Suprapubic skin (tissue), 4 donors: ENCODE measurements at regions not wholly inside any gene's neighbourhood (a gene's known extent, or its start where the extent isn't known, plus 50 kb on each side); places are given as distances from the start of the nearest gene placed in this dataset.

Experiments
- DNase-seq, 2 donors: peaks; one replicate each; pipeline ENCODE4 v3.0.0-alpha.2; 2019; ENCODE audit warnings: low spot score in 2 of 2
- H3K27ac ChIP-seq: fragments of 200-600 bp; sonication (generic); one replicate; pipeline ENCODE4 v1.5.1; 2019
- H3K27me3 ChIP-seq: fragments of 200-600 bp; sonication (generic); one replicate; pipeline ENCODE4 v1.5.1; 2019
- H3K36me3 ChIP-seq: fragments of 200-600 bp; sonication (generic); one replicate; pipeline ENCODE4 v1.5.1; 2019
- H3K4me1 ChIP-seq: fragments of 200-600 bp; sonication (generic); one replicate; pipeline ENCODE4 v1.5.1; 2019
- H3K4me3 ChIP-seq: fragments of 200-600 bp; sonication (generic); one replicate; pipeline ENCODE4 v1.5.1; 2019; ENCODE audit warnings: mild to moderate bottlenecking
- H3K9me3 ChIP-seq: fragments of 200-600 bp; sonication (generic); one replicate; pipeline ENCODE4 v1.5.1; 2019
- EP300 ChIP-seq: sonication (generic); formaldehyde crosslinking; IDR thresholded peaks from one replicate; pipeline ENCODE4 v1.6.1; 2017; ENCODE audit warnings: antibody characterized with exemption
- POLR2A ChIP-seq, 2 donors: fragments of 450-650 bp; IDR thresholded peaks; one replicate each; pipeline ENCODE4 v1.6.1; 2017; ENCODE audit warnings: antibody characterized with exemption in 2 of 2, mild to moderate bottlenecking in 2 of 2, moderate library complexity in 2 of 2
- POLR2AphosphoS5 ChIP-seq, 3 donors: sonication (generic); formaldehyde crosslinking; IDR thresholded peaks; one replicate each; pipeline ENCODE4 v1.6.1; 2017; ENCODE audit warnings: antibody characterized with exemption in 3 of 3
- WGBS: methylation state at CpG from one replicate; pipeline ENCODE4 v1.1.5; 2018; 5-methylcytosine and 5-hydroxymethylcytosine counted together
- TF ChIP-seq, protein P1 (sequence below), 2 donors: fragments of 200-600 bp in 1 of 2; fragments of 450-650 bp in 1 of 2; sonication (generic) in 1 of 2; IDR thresholded peaks; one replicate each; pipeline ENCODE4 v1.5.1; 2016 to 2019; ENCODE audit warnings: antibody characterized with exemption in 2 of 2, mild to moderate bottlenecking in 1 of 2, moderate library complexity in 1 of 2

DNA sequence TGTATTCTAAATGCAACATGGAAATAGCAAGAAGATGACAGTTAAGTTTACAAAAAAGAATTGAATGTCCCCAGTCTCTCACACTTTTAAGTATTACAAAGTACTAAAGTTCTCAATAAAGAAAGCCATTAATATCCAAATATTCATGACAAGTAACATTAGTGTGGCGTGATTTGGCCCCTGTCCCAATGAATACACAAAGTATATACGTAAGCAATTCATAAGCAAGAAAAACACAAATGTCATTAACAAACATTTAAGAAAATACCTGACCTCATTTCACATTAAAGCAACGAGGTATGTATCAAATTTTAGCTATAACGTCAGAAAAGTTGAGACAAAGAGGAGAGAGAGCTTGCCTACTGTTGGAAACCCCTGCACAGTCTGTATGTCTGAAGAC lies 241.9 kb upstream of the IRS2 start:
- H3K9me3 ChIP-seq = no peaks in the 10 kb centered on the region
- no peak overlapping the region for H3K27ac ChIP-seq
- DNase-seq = no peak
- no peaks in the 10 kb centered on the region for H3K4me1 ChIP-seq
- H3K36me3 ChIP-seq = no peaks in the 10 kb centered on the region
- H3K27me3 ChIP-seq = no peaks in the 10 kb centered on the region
- whole genome bisulfite sequencing = 70% methylated on average over 4 of the region's 4 CpGs
- no peak for TF ChIP-seq POLR2A (IDR thresholded peaks at IDR 0.05)
- no peak for TF ChIP-seq EP300
- TF ChIP-seq POLR2AphosphoS5 (IDR thresholded peaks at IDR 0.05) = no peak
- TF ChIP-seq, protein P1, sequence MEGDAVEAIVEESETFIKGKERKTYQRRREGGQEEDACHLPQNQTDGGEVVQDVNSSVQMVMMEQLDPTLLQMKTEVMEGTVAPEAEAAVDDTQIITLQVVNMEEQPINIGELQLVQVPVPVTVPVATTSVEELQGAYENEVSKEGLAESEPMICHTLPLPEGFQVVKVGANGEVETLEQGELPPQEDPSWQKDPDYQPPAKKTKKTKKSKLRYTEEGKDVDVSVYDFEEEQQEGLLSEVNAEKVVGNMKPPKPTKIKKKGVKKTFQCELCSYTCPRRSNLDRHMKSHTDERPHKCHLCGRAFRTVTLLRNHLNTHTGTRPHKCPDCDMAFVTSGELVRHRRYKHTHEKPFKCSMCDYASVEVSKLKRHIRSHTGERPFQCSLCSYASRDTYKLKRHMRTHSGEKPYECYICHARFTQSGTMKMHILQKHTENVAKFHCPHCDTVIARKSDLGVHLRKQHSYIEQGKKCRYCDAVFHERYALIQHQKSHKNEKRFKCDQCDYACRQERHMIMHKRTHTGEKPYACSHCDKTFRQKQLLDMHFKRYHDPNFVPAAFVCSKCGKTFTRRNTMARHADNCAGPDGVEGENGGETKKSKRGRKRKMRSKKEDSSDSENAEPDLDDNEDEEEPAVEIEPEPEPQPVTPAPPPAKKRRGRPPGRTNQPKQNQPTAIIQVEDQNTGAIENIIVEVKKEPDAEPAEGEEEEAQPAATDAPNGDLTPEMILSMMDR (IDR thresholded peaks at IDR 0.05) = no peak
- no peak overlapping the region for H3K4me3 ChIP-seq

DNA sequence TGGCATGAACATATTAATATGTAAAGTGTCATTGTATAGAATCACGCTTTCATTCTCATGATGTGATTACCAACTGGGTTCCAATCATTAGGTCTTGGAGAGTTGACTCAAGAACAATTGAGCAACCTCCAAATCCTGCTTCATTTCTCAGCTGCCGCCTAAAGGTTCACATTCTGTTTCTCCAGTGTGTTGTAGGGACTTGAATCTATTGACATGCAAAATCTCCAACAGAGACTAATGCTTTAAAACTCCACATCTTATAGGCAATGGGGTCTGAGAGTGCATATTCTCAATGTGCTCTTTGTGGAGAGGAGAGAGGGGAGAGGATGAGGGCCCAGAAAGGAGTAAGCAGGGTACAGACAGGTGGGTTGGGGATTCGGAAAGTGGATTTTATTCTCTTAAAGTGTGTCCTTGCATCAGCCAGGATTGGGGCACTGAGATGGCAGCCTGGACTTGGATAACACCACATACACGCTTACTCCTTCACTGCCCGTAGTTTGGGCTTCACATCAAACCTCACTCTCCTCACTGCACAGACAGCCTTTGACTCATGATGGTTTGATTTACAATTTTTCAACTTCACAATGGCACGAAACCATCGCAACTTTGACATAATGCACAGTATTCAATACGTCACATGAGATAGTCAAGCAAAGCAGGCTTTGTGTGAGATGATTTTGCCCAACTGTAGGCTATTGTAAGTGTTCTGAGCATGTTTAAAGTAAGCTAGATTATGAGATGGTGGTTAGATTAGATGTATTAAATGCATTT lies 241.3 kb upstream of the IRS2 start:
- Histone ChIP-seq H3K27me3 (no peaks in the 10 kb centered on the region), H3K27ac (no peak overlapping the region), H3K4me3 (no peak overlapping the region), H3K4me1 (no peaks in the 10 kb centered on the region), H3K9me3 (no peaks in the 10 kb centered on the region), H3K36me3 (no peaks in the 10 kb centered on the region)
- TF ChIP-seq POLR2AphosphoS5 (IDR thresholded peaks at IDR 0.05) (no peak), EP300 (no peak), POLR2A (IDR thresholded peaks at IDR 0.05) (no peak)
- TF ChIP-seq, protein P1 (IDR thresholded peaks at IDR 0.05) = no peak
- DNase-seq = no peak
- 77% methylated on average over 8 of the region's 8 CpGs for WGBS

DNA sequence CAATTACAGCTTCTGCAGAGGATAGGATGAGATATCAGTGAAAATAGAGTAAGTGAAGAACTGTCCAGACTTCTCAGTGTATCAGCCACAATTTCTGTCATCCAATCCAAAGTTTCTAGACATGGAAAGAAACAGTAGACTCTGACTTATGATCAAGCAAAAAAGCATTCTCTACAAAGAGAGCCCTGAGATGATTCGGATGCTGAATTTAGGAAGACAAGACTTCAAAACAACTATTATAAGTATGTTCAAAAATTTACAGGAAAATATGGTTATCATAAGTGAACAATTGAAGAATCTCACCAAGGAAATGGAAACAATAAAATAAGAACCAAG lies 238.2 kb upstream of the IRS2 start:
- Histone ChIP-seq H3K4me3 (no peak overlapping the region), H3K27ac (no peak overlapping the region), H3K36me3 (no peaks in the 10 kb centered on the region), H3K9me3 (no peaks in the 10 kb centered on the region), H3K4me1 (no peaks in the 10 kb centered on the region), H3K27me3 (no peaks in the 10 kb centered on the region)
- 0% methylated on average over 1 of the region's 1 CpG for WGBS
- no peak for TF ChIP-seq POLR2AphosphoS5 (IDR thresholded peaks at IDR 0.05)
- TF ChIP-seq POLR2A (IDR thresholded peaks at IDR 0.05) = no peak
- TF ChIP-seq EP300 = no peak
- TF ChIP-seq, protein P1 (IDR thresholded peaks at IDR 0.05) = no peak
- DNase-seq = no peak

DNA sequence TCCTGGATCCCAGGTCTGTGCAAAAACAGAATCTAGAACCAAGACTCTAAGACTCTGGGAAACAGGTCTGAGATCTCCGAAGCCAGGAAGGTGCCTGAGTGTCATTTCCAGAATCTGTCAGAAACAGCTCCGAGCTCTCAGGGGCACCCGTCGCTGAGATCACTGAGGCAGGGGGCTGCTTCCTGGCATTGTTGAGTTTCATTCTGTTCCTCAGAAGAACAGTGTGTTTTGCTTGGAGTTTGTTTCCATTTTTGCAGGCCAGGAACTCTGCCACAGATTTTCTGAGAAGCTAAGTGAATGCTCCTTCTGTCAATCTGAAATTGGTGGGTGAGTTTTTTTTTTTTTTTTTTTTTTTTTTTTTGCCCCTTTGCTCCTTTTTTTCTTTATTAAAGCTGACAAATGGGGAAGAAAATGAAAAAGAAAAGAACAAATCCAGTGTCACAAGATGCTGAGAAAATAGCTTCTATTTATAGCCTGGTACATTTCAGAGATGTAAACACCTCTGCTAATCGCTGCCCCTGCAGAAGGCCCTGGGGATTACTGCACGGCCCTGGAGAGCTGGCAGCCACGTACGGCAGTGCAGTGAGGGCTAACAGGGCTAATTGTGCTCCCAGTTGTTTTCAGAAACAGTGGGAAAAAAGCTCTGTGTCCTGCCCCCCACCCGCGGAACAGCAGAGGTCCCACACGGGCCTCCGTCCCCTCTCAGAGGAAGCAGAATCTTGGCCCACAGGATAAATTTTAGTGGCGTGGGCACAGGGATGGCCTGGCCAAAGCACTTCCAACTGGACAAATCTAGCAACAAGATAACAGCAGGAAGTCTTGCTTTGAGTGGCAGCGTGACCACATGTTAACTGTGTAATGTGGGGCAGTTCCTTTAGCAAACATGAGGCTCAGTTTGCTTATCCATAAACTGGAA lies 237.6 kb upstream of the IRS2 start:
- Histone ChIP-seq H3K36me3 (no peaks in the 10 kb centered on the region), H3K9me3 (no peaks in the 10 kb centered on the region), H3K27me3 (no peaks in the 10 kb centered on the region), H3K4me1 (no peaks in the 10 kb centered on the region), H3K4me3 (no peak overlapping the region), H3K27ac (no peak overlapping the region)
- WGBS = 56% methylated on average over 14 of the region's 14 CpGs
- no peak for DNase-seq
- TF ChIP-seq POLR2AphosphoS5 (IDR thresholded peaks at IDR 0.05) = no peak
- TF ChIP-seq, protein P1 (IDR thresholded peaks at IDR 0.05) = no peak
- no peak for TF ChIP-seq POLR2A (IDR thresholded peaks at IDR 0.05)
- TF ChIP-seq EP300 = no peak

DNA sequence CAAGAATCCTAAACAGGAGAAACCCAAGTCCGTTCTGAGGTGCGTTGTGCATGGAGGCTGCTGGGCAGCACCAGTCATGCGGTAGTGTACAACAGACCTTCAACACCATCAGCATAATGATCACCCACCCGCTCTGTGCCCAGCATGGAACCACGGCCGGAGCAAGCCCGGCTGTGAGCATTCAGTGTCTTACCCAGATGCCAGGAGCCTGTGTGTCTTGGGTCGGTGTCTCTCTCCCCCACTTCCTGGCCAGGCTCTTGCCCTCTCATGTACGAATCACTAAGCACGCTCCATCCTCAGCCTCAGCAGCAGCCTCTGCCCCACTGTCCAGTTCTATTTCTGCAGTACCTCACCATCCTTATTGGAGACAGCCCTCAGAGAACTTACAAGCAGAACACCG lies 231.6 kb upstream of the IRS2 start:
- Histone ChIP-seq H3K27me3 (no peaks in the 10 kb centered on the region), H3K9me3 (no peaks in the 10 kb centered on the region), H3K36me3 (no peaks in the 10 kb centered on the region), H3K4me1 (no peaks in the 10 kb centered on the region), H3K4me3 (no peak overlapping the region), H3K27ac (no peak overlapping the region)
- WGBS = 82% methylated on average over 11 of the region's 11 CpGs
- no peak for TF ChIP-seq POLR2A (IDR thresholded peaks at IDR 0.05)
- no peak for TF ChIP-seq EP300
- TF ChIP-seq, protein P1 (IDR thresholded peaks at IDR 0.05) = no peak
- TF ChIP-seq POLR2AphosphoS5 (IDR thresholded peaks at IDR 0.05) = no peak
- no peak for DNase-seq
